ENCODE measurements at regions not wholly inside any gene's neighbourhood (a gene's known extent, or its start where the extent isn't known, plus 50 kb on each side); places are given as distances from the start of the nearest gene placed in this dataset.
"Not testable (repeated sequence)": the region's sequence is repeated elsewhere in the genome, so short reads cannot be mapped to it uniquely, and the experiment has no call there.

GRCh38 chr5:127216898-127217675, 73.5 kb upstream of the MEGF10 start:
- DNase-seq (no peak), ATAC-seq (no peak)
- POLR2A ChIA-PET = no interaction called here
- Mint-ChIP-seq H3K27me3 (peaks cover 3% of the 10 kb centered on the region), H3K36me3 (ENCODE audit: low read depth) (no peaks in the 10 kb centered on the region), H3K9me3 (ENCODE audit: low read depth) (peaks cover 5% of the 10 kb centered on the region), H3K27ac (no peak overlapping the region), H3K4me1 (no peaks in the 10 kb centered on the region), H3K4me3 (no peak overlapping the region)
- CTCF ChIA-PET = interaction anchor here (0.6 kb wide), 1 partner anchor 417 kb away, joined by 3 read pairs; no protein-coding TSS in a partner anchor
- intact Hi-C loops (cut with DNase I, micrococcal nuclease) = no loop called here

- H3K27me3 Mint-ChIP-seq; ATAC-seq; H3K9me3 Mint-ChIP-seq (ENCODE audit: low read depth); H3K4me3 Mint-ChIP-seq; H3K4me1 Mint-ChIP-seq; DNase-seq; H3K36me3 Mint-ChIP-seq (ENCODE audit: low read depth); H3K27ac Mint-ChIP-seq; POLR2A ChIA-PET; intact Hi-C loops (cut with DNase I, micrococcal nuclease): not testable (repeated sequence)
- CTCF ChIA-PET = interaction anchor here (0.6 kb wide), 1 partner anchor 250 kb away, joined by 4 read pairs; no protein-coding TSS in a partner anchor
Observed at GRCh38 chr5:127221936-127222335, 68.7 kb upstream of the MEGF10 start.

GRCh38 chr5:127222571-127223156, 67.9 kb upstream of the MEGF10 start:
- H3K27me3 Mint-ChIP-seq; intact Hi-C loops (cut with DNase I, micrococcal nuclease); CTCF ChIA-PET; POLR2A ChIA-PET; H3K27ac Mint-ChIP-seq; H3K4me1 Mint-ChIP-seq; DNase-seq; ATAC-seq; H3K4me3 Mint-ChIP-seq; H3K36me3 Mint-ChIP-seq (ENCODE audit: low read depth): not testable (repeated sequence)
- H3K9me3 Mint-ChIP-seq (ENCODE audit: low read depth) = peaks cover 11% of the 10 kb centered on the region

- no peak for ATAC-seq
- H3K36me3 Mint-ChIP-seq (ENCODE audit: low read depth) = peaks cover 2% of the 10 kb centered on the region
- peaks cover 3% of the 10 kb centered on the region for H3K27me3 Mint-ChIP-seq
- no peak overlapping the region for H3K27ac Mint-ChIP-seq
- DNase-seq = no peak
- H3K4me1 Mint-ChIP-seq = no peaks in the 10 kb centered on the region
- intact Hi-C loops (cut with DNase I, micrococcal nuclease) = no loop called here
- no peak overlapping the region for H3K4me3 Mint-ChIP-seq
- POLR2A ChIA-PET = no interaction called here
- CTCF ChIA-PET = no interaction called here
- peaks cover 16% of the 10 kb centered on the region for H3K9me3 Mint-ChIP-seq (ENCODE audit: low read depth)
Observed at GRCh38 chr5:127223256-127223974, 67.2 kb upstream of the MEGF10 start.

- ChIA-PET CTCF (no interaction called here), POLR2A (no interaction called here)
- Mint-ChIP-seq H3K27me3 (no peaks in the 10 kb centered on the region), H3K36me3 (ENCODE audit: low read depth) (peaks cover 3% of the 10 kb centered on the region), H3K27ac (no peak overlapping the region), H3K4me1 (peaks cover 18% of the 10 kb centered on the region), H3K9me3 (ENCODE audit: low read depth) (peaks cover 9% of the 10 kb centered on the region), H3K4me3 (no peak overlapping the region)
- no peak for DNase-seq
- intact Hi-C loops (cut with DNase I, micrococcal nuclease) = loop anchor here in 1 of 2 experiments (2.0 kb wide), 1 partner anchor 197 kb away; the partner anchor contains the start of gene MARCHF3
- no peak for ATAC-seq
Observed at GRCh38 chr5:127227881-127228280, 62.7 kb upstream of the MEGF10 start.

GRCh38 chr5:127228540-127229184, 61.9 kb upstream of the MEGF10 start:
- peaks cover 9% of the 10 kb centered on the region for H3K9me3 Mint-ChIP-seq (ENCODE audit: low read depth)
- CTCF ChIA-PET = interaction anchor here (0.8 to 1.0 kb wide), 3 partner anchors 14 to 451 kb away, joined by 3 read pairs; no protein-coding TSS in a partner anchor
- POLR2A ChIA-PET = no interaction called here
- H3K27me3 Mint-ChIP-seq = no peaks in the 10 kb centered on the region
- peak overlapping the region; percentile 44 for H3K27ac Mint-ChIP-seq
- peaks cover 3% of the 10 kb centered on the region for H3K36me3 Mint-ChIP-seq (ENCODE audit: low read depth)
- H3K4me1 Mint-ChIP-seq = peaks cover 18% of the 10 kb centered on the region
- H3K4me3 Mint-ChIP-seq = peak overlapping the region; percentile 56
- DNase-seq = peak; percentile 6
- ATAC-seq = peak; percentile 8
- intact Hi-C loops (cut with DNase I, micrococcal nuclease) = loop anchor here in 1 of 2 experiments (2.0 kb wide), 1 partner anchor 198 kb away; the partner anchor contains the start of gene MARCHF3

- POLR2A ChIA-PET = no interaction called here
Observed at GRCh38 chr5:127229185-127229889, 61.3 kb upstream of the MEGF10 start.

GRCh38 chr5:127231118-127231517, 59.5 kb upstream of the MEGF10 start:
- POLR2A ChIA-PET = no interaction called here
- Mint-ChIP-seq H3K4me1 (peaks cover 18% of the 10 kb centered on the region), H3K4me3 (no peak overlapping the region), H3K36me3 (ENCODE audit: low read depth) (peaks cover 3% of the 10 kb centered on the region), H3K27me3 (no peaks in the 10 kb centered on the region), H3K9me3 (ENCODE audit: low read depth) (peaks cover 9% of the 10 kb centered on the region), H3K27ac (no peak overlapping the region)
- ATAC-seq (no peak), DNase-seq (no peak)
- CTCF ChIA-PET = no interaction called here
- intact Hi-C loops (cut with DNase I, micrococcal nuclease) = loop anchor here in 1 of 2 experiments (2.0 kb wide), 1 partner anchor 286 kb away; the partner anchor contains the start of gene PRRC1

More at GRCh38 chr5:127229185-127229889, 61.3 kb upstream of the MEGF10 start:
- intact Hi-C loops (cut with DNase I, micrococcal nuclease) = loop anchor here in 1 of 2 experiments (2.0 kb wide), 1 partner anchor 199 kb away; the partner anchor contains the start of gene MARCHF3
- DNase-seq (peak; percentile 68), ATAC-seq (peak; percentile 83)
- peaks cover 18% of the 10 kb centered on the region for H3K4me1 Mint-ChIP-seq
- H3K27ac Mint-ChIP-seq = peak overlapping the region; percentile 44
- peaks cover 9% of the 10 kb centered on the region for H3K9me3 Mint-ChIP-seq (ENCODE audit: low read depth)
- no peaks in the 10 kb centered on the region for H3K27me3 Mint-ChIP-seq
- peak overlapping the region; percentile 56 for H3K4me3 Mint-ChIP-seq
- H3K36me3 Mint-ChIP-seq (ENCODE audit: low read depth) = peaks cover 3% of the 10 kb centered on the region
- CTCF ChIA-PET = interaction anchor here (0.9 to 1.0 kb wide), 3 partner anchors 15 to 451 kb away, joined by 3 to 4 read pairs (median 3); no protein-coding TSS in a partner anchor

GRCh38 chr5:127233590-127233989, 57.0 kb upstream of the MEGF10 start:
- intact Hi-C loops (cut with DNase I, micrococcal nuclease) = no loop called here
- H3K9me3 Mint-ChIP-seq (ENCODE audit: low read depth) = no peaks in the 10 kb centered on the region
- no peaks in the 10 kb centered on the region for H3K27me3 Mint-ChIP-seq
- CTCF ChIA-PET = interaction anchor here (0.8 kb wide), 1 partner anchor 440 kb away, joined by 6 read pairs; no protein-coding TSS in a partner anchor
- H3K4me3 Mint-ChIP-seq = no peak overlapping the region
- POLR2A ChIA-PET = no interaction called here
- peaks cover 18% of the 10 kb centered on the region for H3K4me1 Mint-ChIP-seq
- H3K27ac Mint-ChIP-seq = no peak overlapping the region
- DNase-seq (no peak), ATAC-seq (no peak)
- peaks cover 3% of the 10 kb centered on the region for H3K36me3 Mint-ChIP-seq (ENCODE audit: low read depth)

- H3K36me3 Mint-ChIP-seq (ENCODE audit: low read depth) = peaks cover 2% of the 10 kb centered on the region
- no peak for ATAC-seq
- ChIA-PET POLR2A (no interaction called here), CTCF (interaction anchor here (0.7 kb wide), 2 partner anchors 163 to 409 kb away, joined by 3 read pairs; no protein-coding TSS in a partner anchor)
- no peak overlapping the region for H3K4me3 Mint-ChIP-seq
- intact Hi-C loops (cut with DNase I, micrococcal nuclease) = no loop called here
- H3K27ac Mint-ChIP-seq = no peak overlapping the region
- no peaks in the 10 kb centered on the region for H3K27me3 Mint-ChIP-seq
- peaks cover 10% of the 10 kb centered on the region for H3K4me1 Mint-ChIP-seq
- no peaks in the 10 kb centered on the region for H3K9me3 Mint-ChIP-seq (ENCODE audit: low read depth)
- DNase-seq = no peak
Observed at GRCh38 chr5:127235136-127235535, 55.5 kb upstream of the MEGF10 start.
